Fibroblast of lung (primary cell): ENCODE measurements at regions not wholly inside any gene's neighbourhood (a gene's known extent, or its start where the extent isn't known, plus 50 kb on each side); places are given as distances from the start of the nearest gene placed in this dataset.

Experiments used
- DNase-seq, 2 donors: peaks; one replicate each; pipeline versions ENCODE4 v3.0.0 to v3.0.0-alpha.2; 2010; ENCODE audit warnings: low read depth in 2 of 2
- H2AFZ ChIP-seq: 2 replicates; pipeline ENCODE4 v1.5.1; 2012; ENCODE audit warnings: low read length, control low read depth, inconsistent platforms
- H3K27ac ChIP-seq: 2 replicates; pipeline ENCODE4 v1.5.1; 2011; ENCODE audit warnings: low read length, control low read depth; ENCODE audit not compliant: insufficient read depth
- H3K27me3 ChIP-seq: 2 replicates; pipeline ENCODE4 v1.5.1; 2011; ENCODE audit warnings: mild to moderate bottlenecking, low read length; ENCODE audit not compliant: control insufficient read depth, insufficient read depth
- H3K36me3 ChIP-seq: 2 replicates; pipeline ENCODE4 v1.5.1; 2011; ENCODE audit warnings: low read length; ENCODE audit not compliant: control insufficient read depth, insufficient read depth
- H3K4me1 ChIP-seq: 2 replicates; pipeline ENCODE4 v1.5.1; 2011; ENCODE audit warnings: low read length; ENCODE audit not compliant: control insufficient read depth, insufficient read depth; ENCODE audit errors: extremely low read depth
- H3K4me2 ChIP-seq: 2 replicates; pipeline ENCODE4 v1.5.1; 2011; ENCODE audit warnings: low read length, control low read depth; ENCODE audit not compliant: insufficient read depth; ENCODE audit errors: extremely low read depth
- H3K4me3 ChIP-seq, 4 experiments: fragments of 200-600 bp in 1 of 4; sonication (generic) in 1 of 4; replicated peaks in 1 of 4; 2 replicates each; pipeline ENCODE4 v1.5.1; 2011 to 2016; ENCODE audit warnings: low read length in 4 of 4, low read depth in 3 of 4, mild to moderate bottlenecking in 3 of 4, control low read depth in 2 of 4, inconsistent platforms in 1 of 4, mixed read lengths in 1 of 4; ENCODE audit not compliant: insufficient read depth in 1 of 4; ENCODE audit errors: control extremely low read depth in 1 of 4
- H3K79me2 ChIP-seq: 2 replicates; pipeline ENCODE4 v1.5.1; 2012; ENCODE audit warnings: mild to moderate bottlenecking, low read length, inconsistent platforms; ENCODE audit not compliant: control insufficient read depth, insufficient read depth
- H3K9ac ChIP-seq: 2 replicates; pipeline ENCODE4 v1.5.1; 2011; ENCODE audit warnings: mild to moderate bottlenecking, low read length, control low read depth; ENCODE audit not compliant: insufficient read depth
- H3K9me3 ChIP-seq: 2 replicates; pipeline ENCODE4 v1.5.1; 2012; ENCODE audit warnings: low read depth, low read length; ENCODE audit not compliant: control insufficient read depth, insufficient read depth
- H4K20me1 ChIP-seq: 2 replicates; pipeline ENCODE4 v1.5.1; 2011; ENCODE audit warnings: low read length; ENCODE audit not compliant: control insufficient read depth, insufficient read depth; ENCODE audit errors: extremely low read depth
- CTCF ChIP-seq, 2 donors: IDR thresholded peaks in 1 of 2; conservative IDR thresholded peaks in 1 of 2; 1 replicate in 1 of 2; 2 replicates in 1 of 2; pipeline ENCODE4 v1.5.1; 2011 to 2012; ENCODE audit warnings: low read length in 2 of 2, control low read depth in 1 of 2, inconsistent platforms in 1 of 2, low read depth in 1 of 2, mild to moderate bottlenecking in 1 of 2
- EZH2 ChIP-seq: IDR thresholded peaks from 2 replicates; pipeline ENCODE4 v1.5.1; 2012; ENCODE audit warnings: low read length, control low read depth, mild to moderate bottlenecking; ENCODE audit errors: missing control alignments

DNA sequence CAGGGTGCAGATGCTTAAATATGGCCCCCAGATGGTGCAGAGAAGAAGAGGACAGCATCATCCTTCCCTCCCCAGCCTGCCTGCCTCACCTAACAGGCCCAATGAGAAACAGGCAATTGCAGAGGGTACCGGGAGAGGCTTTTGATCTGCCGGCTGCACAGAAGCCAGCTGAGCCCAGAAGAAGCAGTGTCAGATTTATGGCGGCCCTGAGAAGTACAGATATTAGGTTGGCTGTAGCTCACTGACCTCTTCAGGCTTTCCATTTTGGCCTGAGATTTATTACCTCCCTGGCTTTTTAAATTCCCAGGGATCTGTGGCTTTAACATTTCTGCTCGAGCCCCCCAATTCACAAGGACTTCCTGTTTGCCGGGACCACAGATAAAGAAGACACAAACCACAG, 278.7 kb downstream of the EN1 start:
- no peaks in the 10 kb centered on the region for H3K36me3 ChIP-seq

GRCh38 chr2:118565786-118566540, 281.5 kb downstream of the EN1 start:
- TF ChIP-seq EZH2 (no peak), CTCF (conservative IDR thresholded peaks at IDR 0.05 in 1 of 2, IDR thresholded peaks at IDR 0.05 in 1 of 2; ENCODE audit: low read depth in 1 of 2, low read length in 2 of 2) (no peak)
- peak in 1 of 2 donors; percentile 39 for DNase-seq
- Histone ChIP-seq H3K9me3 (no peaks in the 10 kb centered on the region), H3K9ac (no peak overlapping the region), H3K79me2 (no peaks in the 10 kb centered on the region), H3K36me3 (no peaks in the 10 kb centered on the region), H3K27me3 (no peaks in the 10 kb centered on the region), H2AFZ (no peak overlapping the region), H4K20me1 (no peaks in the 10 kb centered on the region), H3K27ac (no peak overlapping the region), H3K4me2 (no peak overlapping the region), H3K4me1 (no peaks in the 10 kb centered on the region), H3K4me3 (no peak overlapping the region)

More for the DNA sequence above, 278.7 kb downstream of the EN1 start:
- no peaks in the 10 kb centered on the region for H3K9me3 ChIP-seq
- no peaks in the 10 kb centered on the region for H4K20me1 ChIP-seq
- H3K27me3 ChIP-seq = no peaks in the 10 kb centered on the region
- no peak overlapping the region for H3K4me3 ChIP-seq
- no peak for TF ChIP-seq CTCF (conservative IDR thresholded peaks at IDR 0.05 in 1 of 2, IDR thresholded peaks at IDR 0.05 in 1 of 2; ENCODE audit: low read depth in 1 of 2, low read length in 2 of 2)
- no peak for TF ChIP-seq EZH2
- no peak overlapping the region for H2AFZ ChIP-seq
- no peak overlapping the region for H3K27ac ChIP-seq
- H3K4me2 ChIP-seq = no peak overlapping the region
- no peak overlapping the region for H3K9ac ChIP-seq
- DNase-seq = no peak
- no peaks in the 10 kb centered on the region for H3K79me2 ChIP-seq
- no peaks in the 10 kb centered on the region for H3K4me1 ChIP-seq

GRCh38 chr2:118565301-118565700, 282.1 kb downstream of the EN1 start:
- TF ChIP-seq CTCF (conservative IDR thresholded peaks at IDR 0.05 in 1 of 2, IDR thresholded peaks at IDR 0.05 in 1 of 2; ENCODE audit: low read depth in 1 of 2, low read length in 2 of 2) = no peak
- no peak for TF ChIP-seq EZH2
- no peaks in the 10 kb centered on the region for H4K20me1 ChIP-seq
- H3K4me3 ChIP-seq = no peak overlapping the region
- no peak overlapping the region for H3K9ac ChIP-seq
- H3K27ac ChIP-seq = no peak overlapping the region
- H3K4me1 ChIP-seq = no peaks in the 10 kb centered on the region
- H2AFZ ChIP-seq = no peak overlapping the region
- H3K27me3 ChIP-seq = no peaks in the 10 kb centered on the region
- H3K79me2 ChIP-seq = no peaks in the 10 kb centered on the region
- DNase-seq = no peak
- H3K4me2 ChIP-seq = no peak overlapping the region
- no peaks in the 10 kb centered on the region for H3K9me3 ChIP-seq
- no peaks in the 10 kb centered on the region for H3K36me3 ChIP-seq
